ENCODE measurements at regions not wholly inside any gene's neighbourhood (a gene's known extent, or its start where the extent isn't known, plus 50 kb on each side); places are given as distances from the start of the nearest gene placed in this dataset.

- TF ChIP-seq REST (IDR thresholded peaks at IDR 0.05) (no peak), HNF4A (conservative IDR thresholded peaks at IDR 0.05) (no peak), TAF1 (conservative IDR thresholded peaks at IDR 0.05) (no peak), YY1 (IDR thresholded peaks at IDR 0.05) (no peak)
Measured at GRCh38 chr6:104214901-104215300, 644.8 kb downstream of the HACE1 start (continued).

GRCh38 chr6:104212977-104213668 lies 646.6 kb downstream of the HACE1 start:
- no peak for TF ChIP-seq NR2F2 (IDR thresholded peaks at IDR 0.05)
- no peak for TF ChIP-seq EGR1 (IDR thresholded peaks at IDR 0.05; ENCODE audit: low read depth in 2 of 2)
- TF ChIP-seq SP1 (IDR thresholded peaks at IDR 0.05), result no peak
- TF ChIP-seq ATF3 (IDR thresholded peaks at IDR 0.05), result no peak
- TF ChIP-seq YY1 (IDR thresholded peaks at IDR 0.05), result no peak
- TF ChIP-seq HNF4G (IDR thresholded peaks at IDR 0.05), result no peak
- TF ChIP-seq JUND (IDR thresholded peaks at IDR 0.05), result no peak
- no peak for TF ChIP-seq FOXA1 (IDR thresholded peaks at IDR 0.05)
- TF ChIP-seq CTCF (IDR thresholded peaks at IDR 0.05; ENCODE audit: low read depth, low read length, missing input control), result no peak
- H3K27me3 ChIP-seq (ENCODE audit: control insufficient read depth in 4 of 4, insufficient read depth in 4 of 4, low read length in 3 of 4), result no peaks in the 10 kb centered on the region
- H3K27ac ChIP-seq (ENCODE audit: low read depth in 1 of 2, low read length in 2 of 2), result no peak overlapping the region
- WGBS, result 91% methylated on average over 1 of the region's 1 CpG
- H3K9ac ChIP-seq (ENCODE audit: low read depth in 1 of 2, low read length in 2 of 2), result no peak overlapping the region
- no peak overlapping the region for H3K4me3 ChIP-seq (ENCODE audit: low read depth in 1 of 3, low read length in 3 of 3)
- H3K9me3 ChIP-seq (ENCODE audit: control insufficient read depth in 4 of 4, low read length in 3 of 4), result no peaks in the 10 kb centered on the region
- no peak for DNase-seq (ENCODE audit: low spot score)
- H3K4me1 ChIP-seq (ENCODE audit: control insufficient read depth in 4 of 4, insufficient read depth in 4 of 4, low read length in 3 of 4), result no peaks in the 10 kb centered on the region
- H3K36me3 ChIP-seq (ENCODE audit: control insufficient read depth in 4 of 4, insufficient read depth in 3 of 4, low read depth in 1 of 4, low read length in 3 of 4), result no peaks in the 10 kb centered on the region

- H3K27ac ChIP-seq (ENCODE audit: low read depth in 1 of 2, low read length in 2 of 2), result no peak overlapping the region
- no peak overlapping the region for H3K4me3 ChIP-seq (ENCODE audit: low read depth in 1 of 3, low read length in 3 of 3)
- no peaks in the 10 kb centered on the region for H3K9me3 ChIP-seq (ENCODE audit: control insufficient read depth in 4 of 4, low read length in 3 of 4)
- no peak for DNase-seq (ENCODE audit: low spot score)
- H3K4me1 ChIP-seq (ENCODE audit: control insufficient read depth in 4 of 4, insufficient read depth in 4 of 4, low read length in 3 of 4), result no peaks in the 10 kb centered on the region
- no peaks in the 10 kb centered on the region for H3K36me3 ChIP-seq (ENCODE audit: control insufficient read depth in 4 of 4, insufficient read depth in 3 of 4, low read depth in 1 of 4, low read length in 3 of 4)
- H3K9ac ChIP-seq (ENCODE audit: low read depth in 1 of 2, low read length in 2 of 2), result no peak overlapping the region
- H3K27me3 ChIP-seq (ENCODE audit: control insufficient read depth in 4 of 4, insufficient read depth in 4 of 4, low read length in 3 of 4), result no peaks in the 10 kb centered on the region
- TF ChIP-seq ATF3 (IDR thresholded peaks at IDR 0.05) (no peak), NR2F2 (IDR thresholded peaks at IDR 0.05) (no peak), FOXA2 (IDR thresholded peaks at IDR 0.05) (no peak), RAD21 (IDR thresholded peaks at IDR 0.05) (no peak), HNF4A (conservative IDR thresholded peaks at IDR 0.05) (no peak), REST (IDR thresholded peaks at IDR 0.05) (no peak), FOXA1 (IDR thresholded peaks at IDR 0.05) (no peak), RXRA (IDR thresholded peaks at IDR 0.05) (no peak), EGR1 (IDR thresholded peaks at IDR 0.05; ENCODE audit: low read depth in 2 of 2) (no peak), MAX (IDR thresholded peaks at IDR 0.05) (no peak), TAF1 (conservative IDR thresholded peaks at IDR 0.05) (no peak), CTCF (IDR thresholded peaks at IDR 0.05; ENCODE audit: low read depth, low read length, missing input control) (no peak), GABPA (IDR thresholded peaks at IDR 0.05 in 1 of 2, conservative IDR thresholded peaks at IDR 0.05 in 1 of 2) (no peak), JUND (IDR thresholded peaks at IDR 0.05) (no peak), SP1 (IDR thresholded peaks at IDR 0.05) (no peak)
Measured at GRCh38 chr6:104207635-104208034, 652.1 kb downstream of the HACE1 start.

Data from liver (tissue), 8 donors.